AG04449 (cell line): ENCODE measurements at regions not wholly inside any gene's neighbourhood (a gene's known extent, or its start where the extent isn't known, plus 50 kb on each side); places are given as distances from the start of the nearest gene placed in this dataset.
A peak's percentile ranks its signal among the peaks of the same experiment; 100 is the strongest.

Experiments used
- CTCF ChIA-PET: fragments of 350-600 bp; formaldehyde crosslinking; extraction: SDS; loops from one replicate; lab custom pipeline; 2021; ENCODE audit warnings: antibody characterized with exemption; lab: Yijun Ruan, JAX
- POLR2A ChIA-PET: fragments of 400-600, 350-600 bp; formaldehyde crosslinking; extraction: SDS; loops from one replicate; lab custom pipeline; 2020; ENCODE audit warnings: antibody characterized with exemption, inconsistent platforms; lab: Yijun Ruan, JAX
- DNase-seq: peaks from one replicate; pipeline ENCODE4 v3.0.0-alpha.2; 2010; ENCODE audit warnings: low read depth, low spot score
- H3K4me3 ChIP-seq: 2 replicates; pipeline ENCODE4 v1.5.1; 2011; ENCODE audit warnings: low read depth, mild to moderate bottlenecking, control low read depth, low read length
- TF ChIP-seq, protein P1 (sequence below): IDR thresholded peaks from one replicate; pipeline ENCODE4 v1.5.1; 2011; ENCODE audit warnings: mild to moderate bottlenecking, moderate library complexity, low read length, control low read depth, inconsistent platforms; ENCODE audit not compliant: insufficient read depth; ENCODE audit errors: missing control alignments

DNA sequence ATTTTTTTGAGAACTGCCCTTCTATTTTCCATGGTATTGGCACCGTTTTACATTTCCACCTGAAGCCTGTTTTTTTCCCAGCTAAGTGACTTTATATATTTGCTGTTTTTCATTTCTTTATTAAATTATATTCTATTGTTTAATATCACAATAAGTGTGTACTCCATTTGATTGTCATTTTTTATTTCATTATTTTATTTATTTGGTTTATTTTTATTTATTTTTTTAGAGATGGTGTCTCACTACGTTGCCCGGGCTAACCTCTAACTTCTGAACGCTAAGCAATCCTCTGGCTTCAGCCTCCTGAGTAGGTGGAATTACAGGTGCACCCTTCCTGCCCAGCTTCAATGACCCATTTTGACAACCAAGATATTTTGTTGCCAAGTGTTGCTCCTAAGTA lies 202.6 kb downstream of the SIM1 start:
- no peak for DNase-seq
- ChIA-PET CTCF (interaction anchor here (1.3 to 1.7 kb wide), 2 partner anchors 86 to 146 kb away, joined by 3 to 5 read pairs; no protein-coding TSS in a partner anchor), POLR2A (no interaction called here)
- H3K4me3 ChIP-seq, result no peak overlapping the region
- TF ChIP-seq, protein P1, sequence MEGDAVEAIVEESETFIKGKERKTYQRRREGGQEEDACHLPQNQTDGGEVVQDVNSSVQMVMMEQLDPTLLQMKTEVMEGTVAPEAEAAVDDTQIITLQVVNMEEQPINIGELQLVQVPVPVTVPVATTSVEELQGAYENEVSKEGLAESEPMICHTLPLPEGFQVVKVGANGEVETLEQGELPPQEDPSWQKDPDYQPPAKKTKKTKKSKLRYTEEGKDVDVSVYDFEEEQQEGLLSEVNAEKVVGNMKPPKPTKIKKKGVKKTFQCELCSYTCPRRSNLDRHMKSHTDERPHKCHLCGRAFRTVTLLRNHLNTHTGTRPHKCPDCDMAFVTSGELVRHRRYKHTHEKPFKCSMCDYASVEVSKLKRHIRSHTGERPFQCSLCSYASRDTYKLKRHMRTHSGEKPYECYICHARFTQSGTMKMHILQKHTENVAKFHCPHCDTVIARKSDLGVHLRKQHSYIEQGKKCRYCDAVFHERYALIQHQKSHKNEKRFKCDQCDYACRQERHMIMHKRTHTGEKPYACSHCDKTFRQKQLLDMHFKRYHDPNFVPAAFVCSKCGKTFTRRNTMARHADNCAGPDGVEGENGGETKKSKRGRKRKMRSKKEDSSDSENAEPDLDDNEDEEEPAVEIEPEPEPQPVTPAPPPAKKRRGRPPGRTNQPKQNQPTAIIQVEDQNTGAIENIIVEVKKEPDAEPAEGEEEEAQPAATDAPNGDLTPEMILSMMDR, result no peak

DNA sequence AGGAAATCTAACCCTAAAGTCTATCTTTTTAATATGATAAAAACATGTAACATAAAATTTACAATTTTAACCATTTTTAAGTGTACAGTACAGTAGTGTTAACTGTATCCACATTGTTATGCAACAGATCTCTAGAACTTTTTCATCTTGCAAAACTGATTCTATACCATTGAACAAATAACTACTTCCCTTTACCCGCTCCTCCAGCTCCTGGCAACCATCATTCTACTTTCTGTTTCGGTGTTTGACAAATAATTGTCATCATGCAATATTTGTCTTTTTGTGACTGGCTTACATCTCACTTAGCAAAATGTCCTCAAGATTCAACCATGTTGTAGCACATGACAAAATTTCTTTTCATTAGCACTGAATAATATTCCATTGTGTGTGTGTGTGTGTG lies 203.2 kb downstream of the SIM1 start:
- DNase-seq, result no peak
- CTCF ChIA-PET, result no interaction called here
- TF ChIP-seq, protein P1, result no peak
- H3K4me3 ChIP-seq, result no peak overlapping the region
- POLR2A ChIA-PET, result no interaction called here

DNA sequence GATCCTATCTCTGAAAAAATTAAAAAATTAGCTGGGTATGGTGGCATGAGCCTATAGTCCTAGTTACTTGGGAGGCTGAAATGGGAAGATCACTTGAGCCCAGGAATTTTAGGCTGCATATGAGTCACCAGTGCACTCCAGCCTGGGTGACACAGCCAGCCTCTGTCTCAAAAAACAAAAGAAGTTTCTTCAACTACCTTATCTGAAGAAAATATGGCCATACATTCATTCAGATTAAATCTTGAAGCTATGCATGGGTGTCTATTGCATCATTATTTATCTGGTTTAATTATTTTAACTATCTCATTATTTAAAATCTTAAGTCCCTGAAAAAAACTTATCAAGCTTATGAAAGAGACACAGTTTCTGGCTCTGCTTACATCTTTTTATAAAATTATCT lies 204.1 kb downstream of the SIM1 start:
- no peak for DNase-seq
- H3K4me3 ChIP-seq, result no peak overlapping the region
- ChIA-PET POLR2A (no interaction called here), CTCF (interaction anchor here (0.8 kb wide), 1 partner anchor 200 kb away, joined by 3 read pairs; no protein-coding TSS in a partner anchor)
- TF ChIP-seq, protein P1, result no peak

DNA sequence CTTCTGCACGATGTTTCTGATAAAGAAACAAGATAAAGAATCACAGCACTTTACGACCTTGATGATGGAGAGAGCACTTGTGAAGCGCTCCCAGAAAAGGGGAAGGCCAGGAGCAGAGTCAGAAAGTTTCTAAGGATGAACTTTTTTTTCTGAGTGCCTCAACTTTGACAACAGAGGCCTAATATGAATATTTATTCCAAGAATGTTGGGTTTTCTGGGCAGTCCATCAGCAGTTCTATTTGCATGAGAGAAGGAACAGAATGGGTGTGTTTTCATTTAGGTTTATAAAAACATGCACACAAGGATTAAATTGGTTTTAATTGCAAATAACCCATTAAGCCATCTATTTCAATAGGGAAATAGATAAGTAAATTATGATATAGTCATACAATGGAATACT lies 204.9 kb downstream of the SIM1 start:
- ChIA-PET POLR2A (no interaction called here), CTCF (interaction anchor here (1.0 kb wide), 1 partner anchor 8 kb away, joined by 4 read pairs; no protein-coding TSS in a partner anchor)
- no peak for DNase-seq
- H3K4me3 ChIP-seq, result no peak overlapping the region
- TF ChIP-seq, protein P1, result no peak

DNA sequence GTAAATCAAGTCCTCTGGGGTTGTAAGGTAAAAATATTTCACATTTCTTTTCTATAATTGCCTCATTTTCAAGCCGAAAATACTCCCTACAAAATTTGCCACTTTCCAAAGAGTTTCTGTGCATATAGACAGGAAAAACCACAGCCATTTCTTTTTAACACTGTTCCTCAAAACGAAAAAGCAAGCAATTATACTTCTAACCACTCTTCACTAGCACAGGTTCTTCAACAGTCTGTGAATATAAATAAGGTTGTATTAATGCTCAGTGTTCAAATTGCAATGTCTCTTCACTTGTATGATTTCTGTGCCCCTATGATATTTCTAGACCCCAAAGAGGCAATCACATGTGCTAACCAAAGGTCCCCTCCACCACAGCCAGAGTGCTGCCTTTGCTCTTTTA lies 206.0 kb downstream of the SIM1 start:
- TF ChIP-seq, protein P1, result no peak
- ChIA-PET POLR2A (no interaction called here), CTCF (interaction anchor here (1.0 to 1.4 kb wide), 6 partner anchors 9 to 405 kb away, joined by 3 to 4 read pairs (median 4); no protein-coding TSS in a partner anchor)
- DNase-seq, result no peak
- no peak overlapping the region for H3K4me3 ChIP-seq

DNA sequence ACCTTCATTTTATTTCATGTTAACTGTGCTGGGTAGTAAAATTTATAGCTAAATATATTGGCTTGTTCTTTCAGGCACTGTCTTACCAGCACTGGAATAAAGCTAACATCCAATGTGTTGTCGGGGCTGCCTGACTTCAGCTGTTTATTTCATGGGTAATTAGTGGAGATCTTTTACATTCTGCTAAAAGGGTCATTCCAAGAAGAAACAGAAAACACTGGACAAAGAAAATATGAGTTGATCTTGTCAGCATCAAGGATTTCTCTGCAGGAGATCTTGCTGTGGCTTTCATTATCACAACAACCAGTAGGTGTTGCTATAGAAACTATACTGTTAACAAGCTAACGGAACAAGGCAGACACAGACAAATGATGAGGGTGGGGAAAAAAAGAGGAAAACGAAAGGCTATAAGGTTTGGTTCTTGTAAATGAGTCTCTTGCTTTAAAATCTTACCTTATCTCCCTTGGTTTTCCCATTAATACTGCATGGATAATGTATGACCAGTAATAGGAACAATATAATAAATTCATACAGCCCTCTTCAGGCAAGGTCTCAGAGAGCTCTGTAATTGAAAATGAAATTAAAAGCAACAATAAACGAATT lies 206.8 kb downstream of the SIM1 start:
- DNase-seq, result peak; percentile 44
- peak overlapping the region; percentile 29 for H3K4me3 ChIP-seq
- CTCF ChIA-PET, result interaction anchor here (0.9 to 1.4 kb wide), 11 partner anchors 8 to 406 kb away, joined by 3 to 6 read pairs (median 4); no protein-coding TSS in a partner anchor
- POLR2A ChIA-PET, result interaction anchor here (1.0 kb wide), 1 partner anchor 39 kb away, joined by 3 read pairs; no protein-coding TSS in a partner anchor
- TF ChIP-seq, protein P1, result peak; percentile 18
